ENCODE measurements at regions not wholly inside any gene's neighbourhood (a gene's known extent, or its start where the extent isn't known, plus 50 kb on each side); places are given as distances from the start of the nearest gene placed in this dataset.

- TF ChIP-seq CTCF (IDR thresholded peaks at IDR 0.05) (no peak), ZBTB33 (IDR thresholded peaks at IDR 0.05; ENCODE audit: borderline replicate concordance, low read depth) (no peak), POLR2AphosphoS5 (IDR thresholded peaks at IDR 0.05; ENCODE audit: low read depth, low read length) (no peak), RAD21 (IDR thresholded peaks at IDR 0.05; ENCODE audit: low read length) (no peak)
These were observed 204.6 kb downstream of the TLE3 start for GRCh38 chr15:69893086-69893485.

Measured in SK-N-SH (cell line).